GM18505 (cell line): ENCODE measurements at regions not wholly inside any gene's neighbourhood (a gene's known extent, or its start where the extent isn't known, plus 50 kb on each side); places are given as distances from the start of the nearest gene placed in this dataset.
A peak's percentile ranks its signal among the peaks of the same experiment; 100 is the strongest.

Experiments used
- ATAC-seq: cut with Tn5 transposase; IDR thresholded peaks from one replicate; pipeline ENCODE4 v1.9.1; 2021; ENCODE audit not compliant: unreplicated experiment
- POLR2A ChIP-seq: IDR thresholded peaks from 4 replicates; pipeline ENCODE4 v1.6.1; 2011; ENCODE audit warnings: borderline replicate concordance; ENCODE audit not compliant: insufficient read depth, insufficient read length; ENCODE audit errors: extremely low read depth

GRCh38 chr9:14467675-14468374, 153.9 kb upstream of the NFIB start:
- no peak for TF ChIP-seq POLR2A
- ATAC-seq: no peak

- no peak for TF ChIP-seq POLR2A
- no peak for ATAC-seq
Measured at GRCh38 chr9:14466828-14467227, 152.9 kb upstream of the NFIB start.

GRCh38 chr9:14466429-14466818, 152.5 kb upstream of the NFIB start:
- ATAC-seq: no peak
- no peak for TF ChIP-seq POLR2A

GRCh38 chr9:14462950-14463349, 149.0 kb upstream of the NFIB start:
- no peak for TF ChIP-seq POLR2A
- no peak for ATAC-seq

- no peak for ATAC-seq
- TF ChIP-seq POLR2A: no peak
Measured at GRCh38 chr9:14455243-14455642, 141.3 kb upstream of the NFIB start.

- ATAC-seq: no peak
- TF ChIP-seq POLR2A: no peak
Measured at GRCh38 chr9:14453286-14453685, 139.3 kb upstream of the NFIB start.

GRCh38 chr9:14452539-14452938, 138.6 kb upstream of the NFIB start:
- TF ChIP-seq POLR2A: no peak
- no peak for ATAC-seq

- no peak for TF ChIP-seq POLR2A
- peak; percentile 96 for ATAC-seq
Measured at GRCh38 chr9:14451949-14452348, 138.0 kb upstream of the NFIB start.

- no peak for TF ChIP-seq POLR2A
- no peak for ATAC-seq
Measured at GRCh38 chr9:14447103-14447502, 133.2 kb upstream of the NFIB start.

- no peak for ATAC-seq
Measured at GRCh38 chr9:14445946-14446345, 132.0 kb upstream of the NFIB start.

GRCh38 chr9:14442956-14443355, 129.0 kb upstream of the NFIB start:
- TF ChIP-seq POLR2A: no peak
- no peak for ATAC-seq

More at GRCh38 chr9:14445946-14446345, 132.0 kb upstream of the NFIB start:
- TF ChIP-seq POLR2A: no peak

GRCh38 chr9:14441976-14442651, 128.2 kb upstream of the NFIB start:
- no peak for TF ChIP-seq POLR2A
- no peak for ATAC-seq

GRCh38 chr9:14441115-14441514, 127.2 kb upstream of the NFIB start:
- no peak for TF ChIP-seq POLR2A
- ATAC-seq: no peak

GRCh38 chr9:14440062-14440461, 126.1 kb upstream of the NFIB start:
- ATAC-seq: no peak
- no peak for TF ChIP-seq POLR2A

- no peak for ATAC-seq
- no peak for TF ChIP-seq POLR2A
Measured at GRCh38 chr9:14439555-14439954, 125.6 kb upstream of the NFIB start.

- no peak for TF ChIP-seq POLR2A
- no peak for ATAC-seq
Measured at GRCh38 chr9:14438232-14439021, 124.5 kb upstream of the NFIB start.
